ENCODE measurements at regions not wholly inside any gene's neighbourhood (a gene's known extent, or its start where the extent isn't known, plus 50 kb on each side); places are given as distances from the start of the nearest gene placed in this dataset.
A peak's percentile ranks its signal among the peaks of the same experiment; 100 is the strongest.

DNA sequence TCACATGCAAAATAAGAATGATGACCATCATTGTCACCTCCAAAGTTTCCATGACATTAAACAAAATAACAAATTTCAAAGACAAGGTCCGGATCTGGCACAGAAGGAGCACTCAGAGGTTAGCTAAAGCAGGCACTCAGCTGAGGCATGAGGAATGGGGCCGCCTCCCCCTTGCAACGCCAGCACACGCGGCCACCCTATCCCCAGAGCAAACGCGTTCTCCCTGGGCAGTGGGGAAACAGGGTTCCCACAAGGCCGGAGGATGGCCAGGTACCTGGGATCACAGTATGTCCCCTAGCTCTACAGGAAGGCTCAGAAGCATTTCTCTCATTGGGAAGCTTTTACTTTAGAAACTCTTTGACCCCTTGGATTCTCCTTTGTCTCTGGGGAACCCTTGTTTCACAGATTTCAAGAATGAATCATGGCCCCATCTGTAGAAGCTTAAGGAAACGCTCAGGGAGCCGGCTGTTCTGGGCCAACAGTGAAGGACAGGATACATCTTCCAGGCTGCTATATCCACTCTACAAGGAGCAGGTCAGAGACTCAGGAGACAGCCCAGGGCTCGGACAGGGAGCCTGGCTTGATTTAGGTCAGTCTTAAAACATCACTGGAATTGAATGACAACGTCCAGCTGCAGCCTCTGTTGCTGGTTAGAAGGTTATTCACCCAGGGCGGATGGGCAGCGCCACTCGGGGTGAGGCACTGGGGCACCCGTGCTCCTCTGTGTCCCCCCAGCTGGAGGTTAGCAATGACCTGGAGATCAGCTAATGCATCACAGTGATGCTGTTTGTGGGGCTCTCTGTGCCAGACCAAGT lies 496.4 kb downstream of the NPHP4 start:
- WGBS, 5 donors, result 73 to 85% (median 79%) methylated on average over 11 to 16 of the region's 16 CpGs
- DNase-seq, result no peak
- H3K27ac ChIP-seq, result no peak overlapping the region

DNA sequence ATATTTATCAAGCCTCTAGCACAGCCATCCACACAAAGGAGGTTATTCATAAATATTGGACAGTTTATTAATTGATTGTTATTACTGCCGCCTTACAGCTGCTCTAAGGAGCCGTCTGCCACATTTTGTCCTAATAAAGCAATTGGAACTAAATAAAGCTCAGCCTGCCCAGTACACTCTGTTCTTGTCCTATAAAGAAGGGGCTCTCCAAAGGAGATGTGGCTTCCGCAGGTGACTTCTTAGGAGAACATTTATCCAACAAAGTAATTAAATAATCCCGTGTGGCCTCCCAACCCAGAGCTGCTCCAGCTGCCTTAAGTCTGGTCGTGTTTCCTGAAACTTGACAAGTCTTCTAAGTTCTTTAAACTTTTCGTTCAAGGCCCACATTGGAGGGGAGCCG lies 497.7 kb downstream of the NPHP4 start:
- WGBS, 5 donors, result 42 to 57% (median 48%) methylated on average over 7 of the region's 7 CpGs
- Histone ChIP-seq H3K4me3 (no peak overlapping the region), H3K27me3 (peaks cover 0 to 30% (median 7%) of the 10 kb centered on the region in 3 donors), H3K27ac (no peak overlapping the region), H3K4me1 (peaks cover 0 to 14% (median 6%) of the 10 kb centered on the region in 4 donors), H3K36me3 (no peaks in the 10 kb centered on the region), H3K9me3 (peaks cover 0 to 6% (median 2%) of the 10 kb centered on the region in 4 donors)
- DNase-seq, result no peak
- no peak for TF ChIP-seq EP300 (IDR thresholded peaks at IDR 0.05)
- TF ChIP-seq, protein P1, sequence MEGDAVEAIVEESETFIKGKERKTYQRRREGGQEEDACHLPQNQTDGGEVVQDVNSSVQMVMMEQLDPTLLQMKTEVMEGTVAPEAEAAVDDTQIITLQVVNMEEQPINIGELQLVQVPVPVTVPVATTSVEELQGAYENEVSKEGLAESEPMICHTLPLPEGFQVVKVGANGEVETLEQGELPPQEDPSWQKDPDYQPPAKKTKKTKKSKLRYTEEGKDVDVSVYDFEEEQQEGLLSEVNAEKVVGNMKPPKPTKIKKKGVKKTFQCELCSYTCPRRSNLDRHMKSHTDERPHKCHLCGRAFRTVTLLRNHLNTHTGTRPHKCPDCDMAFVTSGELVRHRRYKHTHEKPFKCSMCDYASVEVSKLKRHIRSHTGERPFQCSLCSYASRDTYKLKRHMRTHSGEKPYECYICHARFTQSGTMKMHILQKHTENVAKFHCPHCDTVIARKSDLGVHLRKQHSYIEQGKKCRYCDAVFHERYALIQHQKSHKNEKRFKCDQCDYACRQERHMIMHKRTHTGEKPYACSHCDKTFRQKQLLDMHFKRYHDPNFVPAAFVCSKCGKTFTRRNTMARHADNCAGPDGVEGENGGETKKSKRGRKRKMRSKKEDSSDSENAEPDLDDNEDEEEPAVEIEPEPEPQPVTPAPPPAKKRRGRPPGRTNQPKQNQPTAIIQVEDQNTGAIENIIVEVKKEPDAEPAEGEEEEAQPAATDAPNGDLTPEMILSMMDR (IDR thresholded peaks at IDR 0.05), result no peak
- TF ChIP-seq POLR2A (IDR thresholded peaks at IDR 0.05), result no peak
- peak in 1 of 3 donors; percentile 57 for TF ChIP-seq POLR2AphosphoS5 (IDR thresholded peaks at IDR 0.05)
- intact Hi-C loops (cut with DNase I; ENCODE audit: low total_unique reads), result no loop called here

More for the DNA sequence above, 496.4 kb downstream of the NPHP4 start:
- Histone ChIP-seq H3K9me3 (peaks cover 0 to 6% (median 2%) of the 10 kb centered on the region in 4 donors), H3K27me3 (peaks cover 0 to 25% (median 7%) of the 10 kb centered on the region in 3 donors), H3K4me1 (peaks cover 0 to 14% (median 6%) of the 10 kb centered on the region in 4 donors), H3K4me3 (no peak overlapping the region), H3K36me3 (no peaks in the 10 kb centered on the region)
- intact Hi-C loops (cut with DNase I; ENCODE audit: low total_unique reads), result no loop called here
- TF ChIP-seq, protein P1 (IDR thresholded peaks at IDR 0.05), result no peak
- TF ChIP-seq EP300 (IDR thresholded peaks at IDR 0.05) (no peak), POLR2A (IDR thresholded peaks at IDR 0.05) (no peak), POLR2AphosphoS5 (IDR thresholded peaks at IDR 0.05) (no peak)

DNA sequence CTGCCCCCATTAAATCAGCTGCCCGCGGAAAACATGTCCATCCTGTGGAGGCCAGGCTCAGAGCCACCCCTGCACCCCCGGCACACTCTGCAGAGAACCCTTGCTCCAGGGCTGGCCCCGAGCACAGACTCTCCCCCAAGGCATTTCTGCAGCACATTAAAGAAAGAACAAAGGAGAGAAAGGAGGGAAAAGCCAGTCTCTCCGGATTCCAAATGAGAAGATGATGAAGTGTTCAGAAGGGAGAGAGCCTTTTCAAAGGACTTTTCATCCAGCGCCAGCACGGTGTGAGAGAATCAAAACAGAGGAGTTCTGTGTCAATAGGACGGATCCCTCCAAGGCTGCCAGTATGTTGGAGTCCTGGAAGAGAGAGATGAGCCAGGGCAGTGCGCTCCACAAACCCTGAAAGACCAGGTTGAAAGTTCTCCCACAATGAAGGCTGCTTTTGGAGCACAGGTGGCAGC lies 498.3 kb downstream of the NPHP4 start:
- peaks cover 0 to 14% (median 6%) of the 10 kb centered on the region in 4 donors for H3K4me1 ChIP-seq
- peaks cover 0 to 6% (median 2%) of the 10 kb centered on the region in 4 donors for H3K9me3 ChIP-seq
- H3K36me3 ChIP-seq, result no peaks in the 10 kb centered on the region
- H3K4me3 ChIP-seq, result no peak overlapping the region
- WGBS, 5 donors, result 48 to 57% (median 54%) methylated on average over 9 of the region's 9 CpGs
- DNase-seq, result no peak
- intact Hi-C loops (cut with DNase I; ENCODE audit: low total_unique reads), result no loop called here
- TF ChIP-seq, protein P1 (IDR thresholded peaks at IDR 0.05), result no peak
- no peak for TF ChIP-seq POLR2A (IDR thresholded peaks at IDR 0.05)
- TF ChIP-seq POLR2AphosphoS5 (IDR thresholded peaks at IDR 0.05), result no peak
- no peak for TF ChIP-seq EP300 (IDR thresholded peaks at IDR 0.05)
- H3K27ac ChIP-seq, result no peak overlapping the region
- peaks cover 0 to 34% (median 7%) of the 10 kb centered on the region in 3 donors for H3K27me3 ChIP-seq

DNA sequence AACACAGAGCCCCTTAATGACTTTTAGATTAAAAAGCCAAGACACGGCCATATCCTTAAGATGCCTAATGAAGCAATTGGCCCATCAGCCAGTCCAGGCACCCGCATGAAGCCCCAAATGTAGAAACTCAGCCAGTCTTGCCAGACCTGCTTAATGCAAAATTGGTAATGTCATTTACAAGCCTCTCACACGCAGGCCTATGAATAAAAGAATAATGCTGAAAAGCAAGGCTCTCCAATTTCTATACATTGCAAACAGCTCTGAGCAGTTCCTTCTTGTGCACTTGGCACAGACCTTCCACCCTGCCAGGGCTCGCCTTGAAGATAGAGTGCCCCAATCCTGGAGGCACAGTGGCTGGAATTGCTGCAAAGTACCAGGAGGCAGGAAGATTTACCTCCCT lies 498.9 kb downstream of the NPHP4 start:
- Histone ChIP-seq H3K36me3 (no peaks in the 10 kb centered on the region), H3K4me1 (peaks cover 0 to 14% (median 6%) of the 10 kb centered on the region in 4 donors), H3K9me3 (peaks cover 0 to 6% (median 2%) of the 10 kb centered on the region in 4 donors), H3K4me3 (no peak overlapping the region), H3K27ac (no peak overlapping the region), H3K27me3 (peaks cover 0 to 28% (median 7%) of the 10 kb centered on the region in 3 donors)
- WGBS, 5 donors, result 67 to 84% (median 80%) methylated on average over 4 of the region's 4 CpGs
- intact Hi-C loops (cut with DNase I; ENCODE audit: low total_unique reads), result no loop called here
- no peak for TF ChIP-seq EP300 (IDR thresholded peaks at IDR 0.05)
- no peak for TF ChIP-seq POLR2AphosphoS5 (IDR thresholded peaks at IDR 0.05)
- TF ChIP-seq, protein P1 (IDR thresholded peaks at IDR 0.05), result no peak
- TF ChIP-seq POLR2A (IDR thresholded peaks at IDR 0.05), result no peak
- peak in 1 of 2 donors; percentile 16 for DNase-seq
